Type B pancreatic cell (in vitro differentiated cells): ENCODE measurements at regions not wholly inside any gene's neighbourhood (a gene's known extent, or its start where the extent isn't known, plus 50 kb on each side); places are given as distances from the start of the nearest gene placed in this dataset.

Source experiments
- DNase-seq: peaks from one replicate; pipeline ENCODE4 v3.0.0; 2021; ENCODE audit warnings: mixed read lengths; ENCODE audit not compliant: unreplicated experiment; ENCODE audit errors: extremely low spot score
- H3K27ac Mint-ChIP-seq: 2 replicates; pipeline ENCODE4 v1.8.0; 2021; ENCODE audit warnings: mild to moderate bottlenecking, mixed read lengths
- H3K27me3 Mint-ChIP-seq: 2 replicates; pipeline ENCODE4 v1.8.0; 2021; ENCODE audit warnings: mixed read lengths
- H3K36me3 Mint-ChIP-seq: 2 replicates; pipeline ENCODE4 v1.8.0; 2021; ENCODE audit warnings: mixed read lengths
- H3K4me1 Mint-ChIP-seq: one replicate; pipeline ENCODE4 v1.8.0; 2021; ENCODE audit warnings: mixed read lengths; ENCODE audit not compliant: unreplicated experiment
- H3K4me3 Mint-ChIP-seq: 2 replicates; pipeline ENCODE4 v1.8.0; 2021; ENCODE audit warnings: mild to moderate bottlenecking, mixed read lengths
- H3K9me3 Mint-ChIP-seq: 2 replicates; pipeline ENCODE4 v1.8.0; 2021; ENCODE audit warnings: mixed read lengths
- CTCF ChIP-seq: fragments of 200-600 bp; sonication (generic); conservative IDR thresholded peaks from 2 replicates; pipeline ENCODE4 v1.5.0; 2021; ENCODE audit warnings: antibody characterized with exemption, mild to moderate bottlenecking

DNA sequence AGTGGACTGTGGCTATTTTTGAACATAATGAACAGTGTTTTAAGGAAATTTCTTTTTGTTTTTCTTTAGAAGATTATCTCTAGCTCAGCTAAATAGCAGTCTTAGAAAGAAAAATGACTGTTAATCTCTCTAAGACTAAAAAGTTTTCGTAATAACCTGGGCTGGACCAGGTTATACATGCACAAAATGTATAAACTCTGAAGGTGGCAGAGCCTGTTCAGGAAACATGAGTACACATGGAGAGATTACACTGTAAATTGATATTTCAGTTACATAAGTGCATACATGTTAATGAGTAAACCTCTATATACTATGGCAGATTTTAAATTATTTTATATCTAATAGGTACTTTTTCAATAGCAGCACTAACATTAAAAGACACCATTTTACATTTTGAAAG lies 258.2 kb upstream of the CFAP20DC start:
- DNase-seq = no peak
- H3K4me1 Mint-ChIP-seq = peaks cover 15% of the 10 kb centered on the region
- no peak for TF ChIP-seq CTCF
- no peaks in the 10 kb centered on the region for H3K9me3 Mint-ChIP-seq
- peaks cover 2% of the 10 kb centered on the region for H3K27me3 Mint-ChIP-seq
- H3K27ac Mint-ChIP-seq = no peak overlapping the region
- H3K4me3 Mint-ChIP-seq = no peak overlapping the region
- H3K36me3 Mint-ChIP-seq = no peaks in the 10 kb centered on the region

GRCh38 chr3:59306436-59306835 lies 256.6 kb upstream of the CFAP20DC start:
- H3K27ac Mint-ChIP-seq = no peak overlapping the region
- no peak overlapping the region for H3K4me3 Mint-ChIP-seq
- H3K36me3 Mint-ChIP-seq = no peaks in the 10 kb centered on the region
- no peak for TF ChIP-seq CTCF
- no peaks in the 10 kb centered on the region for H3K9me3 Mint-ChIP-seq
- H3K4me1 Mint-ChIP-seq = peaks cover 15% of the 10 kb centered on the region
- DNase-seq = no peak
- peaks cover 2% of the 10 kb centered on the region for H3K27me3 Mint-ChIP-seq

- Mint-ChIP-seq H3K9me3 (peaks cover 5% of the 10 kb centered on the region), H3K27ac (no peak overlapping the region), H3K4me1 (peaks cover 20% of the 10 kb centered on the region), H3K4me3 (no peak overlapping the region), H3K36me3 (no peaks in the 10 kb centered on the region), H3K27me3 (peaks cover 8% of the 10 kb centered on the region)
- DNase-seq = no peak
- TF ChIP-seq CTCF = no peak
These were observed 254.5 kb upstream of the CFAP20DC start for GRCh38 chr3:59304296-59304695.

DNA sequence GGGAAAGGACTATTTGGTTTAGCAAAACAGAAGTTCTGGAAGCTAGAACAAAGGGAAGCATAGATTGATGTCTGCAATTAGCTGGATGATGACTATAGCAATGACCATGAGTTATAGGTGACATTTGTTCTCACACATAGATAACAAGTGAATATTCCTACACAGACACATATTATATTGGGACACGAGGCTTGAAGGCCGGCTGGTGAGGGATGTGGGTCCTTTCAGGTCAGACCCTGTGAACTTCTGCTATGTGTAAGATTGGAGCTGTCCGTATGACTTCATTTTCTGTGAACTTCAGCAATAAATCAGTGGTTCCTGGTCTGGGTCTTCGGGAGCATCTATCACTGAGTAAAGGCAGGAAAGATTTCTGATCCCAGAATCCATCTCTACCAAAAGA lies 253.6 kb upstream of the CFAP20DC start:
- no peak for TF ChIP-seq CTCF
- Mint-ChIP-seq H3K36me3 (no peaks in the 10 kb centered on the region), H3K9me3 (peaks cover 5% of the 10 kb centered on the region), H3K27me3 (peaks cover 8% of the 10 kb centered on the region), H3K4me1 (peaks cover 14% of the 10 kb centered on the region), H3K27ac (no peak overlapping the region), H3K4me3 (no peak overlapping the region)
- no peak for DNase-seq

- H3K27me3 Mint-ChIP-seq = peaks cover 8% of the 10 kb centered on the region
- DNase-seq = no peak
- H3K9me3 Mint-ChIP-seq = peaks cover 5% of the 10 kb centered on the region
- H3K36me3 Mint-ChIP-seq = no peaks in the 10 kb centered on the region
- TF ChIP-seq CTCF = no peak
- no peak overlapping the region for H3K27ac Mint-ChIP-seq
- H3K4me3 Mint-ChIP-seq = no peak overlapping the region
- peaks cover 5% of the 10 kb centered on the region for H3K4me1 Mint-ChIP-seq
These were observed 252.6 kb upstream of the CFAP20DC start for GRCh38 chr3:59302442-59302841.

- H3K4me3 Mint-ChIP-seq = no peak overlapping the region
- H3K36me3 Mint-ChIP-seq = no peaks in the 10 kb centered on the region
- H3K4me1 Mint-ChIP-seq = peaks cover 5% of the 10 kb centered on the region
- no peak overlapping the region for H3K27ac Mint-ChIP-seq
- no peak for DNase-seq
- peaks cover 7% of the 10 kb centered on the region for H3K27me3 Mint-ChIP-seq
- TF ChIP-seq CTCF = no peak
- peaks cover 11% of the 10 kb centered on the region for H3K9me3 Mint-ChIP-seq
These were observed 250.9 kb upstream of the CFAP20DC start for GRCh38 chr3:59300733-59301132.
